ENCODE measurements at regions not wholly inside any gene's neighbourhood (a gene's known extent, or its start where the extent isn't known, plus 50 kb on each side); places are given as distances from the start of the nearest gene placed in this dataset.
"Not testable (repeated sequence)": the region's sequence is repeated elsewhere in the genome, so short reads cannot be mapped to it uniquely, and the experiment has no call there.

DNA sequence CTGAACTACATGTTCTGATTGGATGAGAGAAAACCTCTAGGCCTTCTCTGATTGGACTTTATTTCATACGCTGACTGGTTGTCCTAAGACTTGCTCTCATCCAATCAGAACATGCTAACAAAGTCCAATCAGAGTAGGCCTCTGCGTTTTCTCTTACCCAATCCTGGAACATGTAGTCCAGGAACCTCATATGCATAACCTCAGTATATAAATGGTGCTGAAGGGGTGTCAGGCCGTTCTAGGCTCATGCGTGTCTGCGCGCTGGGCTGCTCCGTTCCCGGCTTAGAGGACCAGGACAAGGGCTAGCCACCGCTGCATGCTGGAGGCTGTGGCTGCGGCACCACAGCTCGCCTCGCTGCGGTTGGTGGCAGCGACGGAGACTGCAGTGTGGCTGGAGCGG, 68.3 kb upstream of the THOC3 start:
- TF ChIP-seq ZNF8 (CRISPR knock-in tag; IDR thresholded peaks at IDR 0.05); ZFP30 (CRISPR knock-in tag; IDR thresholded peaks at IDR 0.05); RARB (CRISPR knock-in tag; IDR thresholded peaks at IDR 0.05); ARNTL (CRISPR knock-in tag; IDR thresholded peaks at IDR 0.05; ENCODE audit: borderline replicate concordance, low read depth); ZFP3 (CRISPR knock-in tag; IDR thresholded peaks at IDR 0.05); TCF4 (CRISPR knock-in tag; IDR thresholded peaks at IDR 0.05; ENCODE audit: borderline replicate concordance); ISL1 (CRISPR knock-in tag; IDR thresholded peaks at IDR 0.05); PPARA (CRISPR knock-in tag; IDR thresholded peaks at IDR 0.05; ENCODE audit: borderline replicate concordance): not testable (repeated sequence)
- TF ChIP-seq, protein P1, sequence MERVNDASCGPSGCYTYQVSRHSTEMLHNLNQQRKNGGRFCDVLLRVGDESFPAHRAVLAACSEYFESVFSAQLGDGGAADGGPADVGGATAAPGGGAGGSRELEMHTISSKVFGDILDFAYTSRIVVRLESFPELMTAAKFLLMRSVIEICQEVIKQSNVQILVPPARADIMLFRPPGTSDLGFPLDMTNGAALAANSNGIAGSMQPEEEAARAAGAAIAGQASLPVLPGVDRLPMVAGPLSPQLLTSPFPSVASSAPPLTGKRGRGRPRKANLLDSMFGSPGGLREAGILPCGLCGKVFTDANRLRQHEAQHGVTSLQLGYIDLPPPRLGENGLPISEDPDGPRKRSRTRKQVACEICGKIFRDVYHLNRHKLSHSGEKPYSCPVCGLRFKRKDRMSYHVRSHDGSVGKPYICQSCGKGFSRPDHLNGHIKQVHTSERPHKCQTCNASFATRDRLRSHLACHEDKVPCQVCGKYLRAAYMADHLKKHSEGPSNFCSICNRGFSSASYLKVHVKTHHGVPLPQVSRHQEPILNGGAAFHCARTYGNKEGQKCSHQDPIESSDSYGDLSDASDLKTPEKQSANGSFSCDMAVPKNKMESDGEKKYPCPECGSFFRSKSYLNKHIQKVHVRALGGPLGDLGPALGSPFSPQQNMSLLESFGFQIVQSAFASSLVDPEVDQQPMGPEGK (CRISPR knock-in tag; IDR thresholded peaks at IDR 0.05; ENCODE audit: borderline replicate concordance), result not testable (repeated sequence)

All from SK-N-SH treated with all-trans-retinoic acid at 6 μM for 48 hours (cell line).